ENCODE measurements at regions not wholly inside any gene's neighbourhood (a gene's known extent, or its start where the extent isn't known, plus 50 kb on each side); places are given as distances from the start of the nearest gene placed in this dataset.
A peak's percentile ranks its signal among the peaks of the same experiment; 100 is the strongest.

GRCh38 chr20:4095639-4096038 is 53.0 kb upstream of the SMOX start:
- TF ChIP-seq CTCF (conservative IDR thresholded peaks at IDR 0.05; ENCODE audit: low read depth, low read length): no peak
- no peak overlapping the region for H3K4me3 ChIP-seq (ENCODE audit: low read length)
- no peak for DNase-seq (ENCODE audit: low read depth)

GRCh38 chr20:4091490-4092479 is 56.8 kb upstream of the SMOX start:
- H3K4me3 ChIP-seq (ENCODE audit: low read length): no peak overlapping the region
- DNase-seq (ENCODE audit: low read depth): no peak
- TF ChIP-seq CTCF (conservative IDR thresholded peaks at IDR 0.05; ENCODE audit: low read depth, low read length): peak; percentile 82

GRCh38 chr20:4090756-4091489 is 57.7 kb upstream of the SMOX start:
- TF ChIP-seq CTCF (conservative IDR thresholded peaks at IDR 0.05; ENCODE audit: low read depth, low read length): no peak
- DNase-seq (ENCODE audit: low read depth): no peak
- H3K4me3 ChIP-seq (ENCODE audit: low read length): no peak overlapping the region

- no peak overlapping the region for H3K4me3 ChIP-seq (ENCODE audit: low read length)
- no peak for TF ChIP-seq CTCF (conservative IDR thresholded peaks at IDR 0.05; ENCODE audit: low read depth, low read length)
- no peak for DNase-seq (ENCODE audit: low read depth)
These were observed 58.7 kb upstream of the SMOX start for GRCh38 chr20:4089756-4090487.

GRCh38 chr20:4088766-4089165 is 59.9 kb upstream of the SMOX start:
- no peak for TF ChIP-seq CTCF (conservative IDR thresholded peaks at IDR 0.05; ENCODE audit: low read depth, low read length)
- H3K4me3 ChIP-seq (ENCODE audit: low read length): no peak overlapping the region
- no peak for DNase-seq (ENCODE audit: low read depth)

- H3K4me3 ChIP-seq (ENCODE audit: low read length): no peak overlapping the region
- DNase-seq (ENCODE audit: low read depth): no peak
- no peak for TF ChIP-seq CTCF (conservative IDR thresholded peaks at IDR 0.05; ENCODE audit: low read depth, low read length)
These were observed 60.7 kb upstream of the SMOX start for GRCh38 chr20:4087923-4088322.

All from retinal pigment epithelial cell (primary cell).